GM21526 (cell line): ENCODE measurements at regions not wholly inside any gene's neighbourhood (a gene's known extent, or its start where the extent isn't known, plus 50 kb on each side); places are given as distances from the start of the nearest gene placed in this dataset.

Source experiments
- ATAC-seq: cut with Tn5 transposase; IDR thresholded peaks from one replicate; pipeline ENCODE4 v1.9.1; 2021; ENCODE audit warnings: moderate library complexity; ENCODE audit not compliant: unreplicated experiment, low FRiP score

DNA sequence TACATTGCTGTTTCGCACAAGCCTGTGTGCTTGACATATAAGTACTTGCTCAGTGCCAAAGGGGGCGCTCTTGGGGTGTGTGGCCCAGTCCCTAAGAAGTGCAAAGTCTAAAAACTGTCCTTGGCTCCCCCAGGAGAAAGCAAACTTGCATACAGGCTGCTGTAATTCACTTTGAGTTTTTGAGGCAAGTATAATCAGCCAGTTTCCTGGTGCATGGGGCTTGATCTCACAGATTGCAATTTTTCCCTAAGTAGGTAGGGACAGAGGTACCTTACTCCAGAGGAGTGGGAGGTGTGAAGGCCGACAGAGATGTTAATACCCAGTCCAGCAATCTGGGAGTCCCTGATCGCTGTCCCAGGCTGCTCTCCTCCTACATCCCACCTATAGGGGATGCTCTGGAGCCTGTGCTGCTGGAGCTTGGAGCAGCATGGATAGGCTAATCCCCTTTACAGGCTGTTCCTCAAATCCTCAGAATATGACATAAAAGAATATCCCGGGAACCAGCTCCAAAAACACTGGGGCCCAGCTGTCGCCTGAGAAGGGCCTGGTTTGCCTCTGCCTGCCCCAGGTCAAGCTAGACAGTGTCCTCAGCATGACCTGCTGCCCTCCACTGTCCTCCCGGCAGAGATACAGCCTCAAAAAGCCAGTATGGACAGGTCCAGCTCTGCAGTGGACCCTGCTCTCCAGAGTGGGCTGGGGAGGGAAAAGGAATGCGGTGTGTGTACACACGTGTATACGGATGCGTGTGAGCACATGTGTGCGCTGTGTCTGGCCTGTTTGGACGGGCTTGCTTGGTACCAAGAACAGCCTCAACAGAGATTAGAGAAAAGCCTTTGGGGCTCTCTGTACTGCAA, 136.5 kb upstream of the HAAO start:
- no peak for ATAC-seq

- ATAC-seq: no peak
Observed at GRCh38 chr2:42928161-42928691, 135.8 kb upstream of the HAAO start.

DNA sequence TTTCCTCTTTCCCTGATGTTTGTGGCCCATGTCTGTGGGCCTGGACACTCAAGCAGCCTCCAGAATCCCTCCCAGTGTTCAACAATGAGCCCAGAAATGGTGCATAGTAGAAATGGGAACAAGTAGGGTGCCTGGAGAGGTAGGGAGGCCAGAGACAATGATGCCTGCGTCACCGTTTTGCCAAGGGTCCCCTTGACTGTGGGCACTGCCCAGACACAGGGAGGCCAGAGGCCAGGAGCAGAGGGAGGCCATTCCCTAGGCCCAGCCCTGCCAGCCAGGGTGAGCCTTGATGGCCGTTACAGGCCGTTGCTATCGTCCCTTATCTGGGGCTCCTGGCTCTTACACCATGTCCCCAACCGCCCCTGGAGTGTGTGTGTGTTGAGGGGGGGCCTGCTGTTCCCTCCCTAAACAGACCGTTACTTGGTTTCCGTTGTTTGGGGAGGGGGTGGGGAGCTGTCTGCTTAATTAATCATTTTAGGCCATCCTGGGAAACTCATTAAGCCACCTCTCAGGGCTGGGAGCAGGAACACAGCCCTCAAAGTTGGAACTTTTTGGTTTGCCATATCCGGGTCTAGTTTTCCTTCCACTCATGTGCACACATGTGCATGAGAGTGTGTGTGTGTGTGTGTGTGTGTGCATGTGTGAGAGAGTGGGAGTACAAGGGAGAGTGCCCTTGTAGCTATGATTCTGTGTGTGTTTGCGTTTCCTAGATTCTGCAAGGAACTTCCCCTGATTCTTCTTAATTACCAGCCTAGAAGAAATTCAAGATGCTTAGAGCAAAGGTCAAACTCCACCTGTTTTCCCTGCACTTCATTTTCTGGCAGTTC, 135.2 kb upstream of the HAAO start:
- ATAC-seq: no peak

DNA sequence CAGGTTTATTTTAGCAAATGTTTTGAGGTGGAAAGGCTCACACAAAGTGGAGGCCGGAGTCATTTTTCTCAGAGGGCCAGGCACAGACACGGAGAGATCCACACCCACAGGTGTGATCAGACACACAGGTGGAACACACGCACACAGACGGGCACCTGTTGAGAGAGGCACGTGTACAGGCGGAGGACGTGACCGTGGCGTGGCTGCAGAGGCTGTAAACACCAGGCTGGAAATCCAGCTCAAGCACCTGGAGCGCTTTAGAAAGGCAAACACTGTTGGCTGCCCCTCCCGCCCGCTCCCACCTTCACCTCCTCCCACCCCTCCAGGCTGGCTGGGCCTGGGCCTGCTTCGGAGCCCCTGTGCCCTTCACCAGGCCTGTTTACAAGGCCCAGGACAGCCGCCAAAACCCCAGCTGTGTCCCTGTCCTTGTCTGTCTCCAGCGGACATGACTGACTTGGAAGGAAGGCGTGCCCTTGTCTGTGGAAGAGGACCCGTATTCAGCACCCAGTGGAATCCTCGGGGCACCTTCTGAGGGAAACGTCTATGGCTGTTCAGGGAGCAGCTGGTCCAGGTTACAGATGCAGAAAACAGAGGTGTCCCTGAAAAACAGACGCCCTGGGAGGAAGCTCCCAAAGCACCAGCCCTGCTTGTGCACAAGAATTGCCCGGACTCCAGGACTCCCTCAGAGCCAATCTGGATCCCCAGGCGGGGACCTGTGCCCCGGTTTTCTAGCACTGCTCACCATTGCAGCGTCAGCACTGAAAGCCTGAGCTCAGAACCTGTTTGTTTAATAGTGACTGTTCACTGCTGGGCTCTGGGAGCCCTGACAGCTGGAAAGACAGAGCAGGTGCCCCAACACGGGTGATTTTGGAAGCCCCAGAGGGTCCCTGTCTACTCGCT, 134.3 kb upstream of the HAAO start:
- ATAC-seq: no peak

- no peak for ATAC-seq
Observed at GRCh38 chr2:42925742-42926433, 133.5 kb upstream of the HAAO start.

- no peak for ATAC-seq
Observed at GRCh38 chr2:42924418-42924886, 132.1 kb upstream of the HAAO start.

GRCh38 chr2:42923580-42924417, 131.4 kb upstream of the HAAO start:
- no peak for ATAC-seq

DNA sequence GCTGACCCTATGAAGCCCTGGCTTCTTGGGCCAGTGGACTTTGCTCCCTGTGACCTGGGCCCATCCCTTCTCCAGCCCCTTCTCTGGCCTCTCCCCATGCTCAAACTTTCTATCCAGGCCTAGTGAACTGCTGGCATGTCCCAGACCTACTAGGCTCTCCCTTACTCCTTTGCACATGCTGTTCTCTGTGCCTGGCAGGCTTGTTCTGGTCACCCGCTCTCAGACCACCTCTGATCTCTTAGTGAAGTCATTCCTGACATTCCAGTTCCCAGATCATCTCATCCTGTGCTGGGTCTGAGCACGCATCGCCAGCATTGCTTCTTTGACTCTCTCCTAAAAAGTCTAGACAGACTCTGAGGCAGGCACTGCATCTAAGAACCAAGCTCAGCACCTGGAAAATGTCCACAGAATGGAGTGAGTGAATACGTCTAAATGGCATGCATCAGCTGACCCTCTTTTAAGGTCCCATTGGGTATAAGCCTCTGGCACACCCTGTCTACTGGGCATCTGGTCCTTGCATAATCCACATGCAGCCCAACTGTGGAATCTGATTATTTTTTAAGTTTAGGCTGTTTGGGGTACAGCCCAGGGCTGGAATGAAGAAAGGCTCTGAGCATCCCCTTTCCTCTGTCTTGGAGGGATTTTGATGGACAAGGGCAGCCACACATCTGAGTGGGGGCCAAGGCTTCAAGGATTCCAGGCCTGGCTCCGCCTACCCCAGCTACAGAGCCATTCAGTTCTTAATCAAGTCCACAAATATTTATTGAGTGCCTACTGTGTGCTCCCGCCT, 130.6 kb upstream of the HAAO start:
- ATAC-seq: no peak

- no peak for ATAC-seq
Observed at GRCh38 chr2:42922293-42922692, 129.9 kb upstream of the HAAO start.

DNA sequence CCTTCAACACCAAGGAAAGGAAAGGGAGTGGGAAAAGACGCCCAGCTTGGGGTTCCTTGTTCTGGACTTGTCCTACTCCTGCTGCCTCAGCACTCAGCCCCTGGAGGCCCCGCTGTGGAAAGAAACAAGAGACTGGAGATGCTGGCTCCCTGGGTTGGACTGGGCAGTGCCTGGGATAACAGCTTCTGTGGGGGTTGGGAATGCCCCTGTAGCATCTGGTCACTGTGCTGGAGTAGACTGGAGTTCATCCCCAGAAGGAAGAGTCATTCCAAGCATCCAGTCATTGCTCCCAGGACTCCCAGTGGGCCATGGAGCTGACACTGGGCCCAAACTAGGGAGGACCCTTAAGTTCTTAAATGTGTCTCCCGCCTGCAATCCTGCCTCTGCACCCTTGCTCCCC, 129.3 kb upstream of the HAAO start:
- ATAC-seq: no peak

DNA sequence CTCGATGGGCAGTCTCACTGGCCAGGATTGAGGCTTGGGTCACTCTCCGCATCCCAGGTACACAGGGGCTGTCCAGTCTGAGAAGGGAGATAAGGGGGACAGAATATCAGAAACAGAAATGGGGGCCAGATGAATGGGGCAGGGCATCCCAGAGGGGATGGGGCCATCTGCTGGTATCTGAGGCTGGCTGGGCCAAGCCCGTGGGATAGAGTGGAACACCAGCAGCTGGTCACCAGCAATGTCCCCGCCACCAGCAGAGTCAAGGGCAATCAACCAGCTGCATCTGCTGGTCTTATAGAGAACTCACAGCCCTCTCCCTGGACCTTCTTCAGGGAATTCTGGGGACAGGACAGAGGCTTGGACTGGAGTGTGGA, 128.8 kb upstream of the HAAO start:
- ATAC-seq: no peak

- ATAC-seq: no peak
Observed at GRCh38 chr2:42920446-42921146, 128.2 kb upstream of the HAAO start.

- no peak for ATAC-seq
Observed at GRCh38 chr2:42918671-42919318, 126.4 kb upstream of the HAAO start.

GRCh38 chr2:42918041-42918440, 125.7 kb upstream of the HAAO start:
- ATAC-seq: no peak

GRCh38 chr2:42917425-42917927, 125.1 kb upstream of the HAAO start:
- no peak for ATAC-seq

GRCh38 chr2:42916324-42916723, 123.9 kb upstream of the HAAO start:
- ATAC-seq: no peak

DNA sequence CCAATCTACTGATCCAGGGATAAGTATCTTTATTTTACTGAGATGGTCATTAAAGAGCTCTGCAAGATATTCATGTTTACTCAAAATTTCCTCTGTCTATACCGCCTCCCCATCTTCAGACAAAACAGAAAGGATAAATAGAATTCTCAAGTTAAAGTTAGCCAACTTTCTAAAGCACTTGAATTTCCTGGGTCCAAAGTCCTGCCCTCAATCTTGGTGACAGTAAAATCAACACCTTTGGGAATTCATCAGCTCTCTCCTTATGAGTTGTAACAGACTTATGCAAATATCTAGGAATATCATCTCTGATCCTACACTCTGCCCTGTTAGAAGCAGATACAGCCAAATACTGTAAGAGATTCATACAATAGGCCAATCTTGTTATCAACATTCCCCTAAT, 122.5 kb upstream of the HAAO start:
- no peak for ATAC-seq
